GM18498 (cell line): ENCODE measurements at regions not wholly inside any gene's neighbourhood (a gene's known extent, or its start where the extent isn't known, plus 50 kb on each side); places are given as distances from the start of the nearest gene placed in this dataset.

Experiments
- ATAC-seq: cut with Tn5 transposase; IDR thresholded peaks from one replicate; pipeline ENCODE4 v1.9.1; 2021; ENCODE audit warnings: mild to moderate bottlenecking, moderate library complexity; ENCODE audit not compliant: unreplicated experiment

- no peak for ATAC-seq
These were observed 503.8 kb upstream of the B3GAT1 start for GRCh38 chr11:134915881-134916280.

- no peak for ATAC-seq
These were observed 503.2 kb upstream of the B3GAT1 start for GRCh38 chr11:134915212-134915611.

GRCh38 chr11:134913999-134914590, 502.1 kb upstream of the B3GAT1 start:
- ATAC-seq, result no peak

- no peak for ATAC-seq
These were observed 501.3 kb upstream of the B3GAT1 start for GRCh38 chr11:134913391-134913790.

GRCh38 chr11:134911514-134912180, 499.6 kb upstream of the B3GAT1 start:
- ATAC-seq, result no peak

- ATAC-seq, result no peak
These were observed 496.5 kb upstream of the B3GAT1 start for GRCh38 chr11:134908583-134908982.

- ATAC-seq, result no peak
These were observed 495.6 kb upstream of the B3GAT1 start for GRCh38 chr11:134907636-134908035.

GRCh38 chr11:134906356-134906955, 494.4 kb upstream of the B3GAT1 start:
- no peak for ATAC-seq

GRCh38 chr11:134905928-134906327, 493.9 kb upstream of the B3GAT1 start:
- ATAC-seq, result no peak

GRCh38 chr11:134905517-134905916, 493.5 kb upstream of the B3GAT1 start:
- ATAC-seq, result no peak

- ATAC-seq, result no peak
These were observed 492.2 kb upstream of the B3GAT1 start for GRCh38 chr11:134904103-134904790.

GRCh38 chr11:134901955-134902918, 490.2 kb upstream of the B3GAT1 start:
- ATAC-seq, result no peak

GRCh38 chr11:134901542-134901941, 489.5 kb upstream of the B3GAT1 start:
- no peak for ATAC-seq

GRCh38 chr11:134893810-134894685, 482.0 kb upstream of the B3GAT1 start:
- no peak for ATAC-seq

- no peak for ATAC-seq
These were observed 478.4 kb upstream of the B3GAT1 start for GRCh38 chr11:134890446-134890845.

GRCh38 chr11:134889832-134890231, 477.8 kb upstream of the B3GAT1 start:
- ATAC-seq, result no peak

GRCh38 chr11:134888821-134889220, 476.8 kb upstream of the B3GAT1 start:
- no peak for ATAC-seq

GRCh38 chr11:134887896-134888295, 475.9 kb upstream of the B3GAT1 start:
- ATAC-seq, result no peak

GRCh38 chr11:134883484-134883883, 471.4 kb upstream of the B3GAT1 start:
- no peak for ATAC-seq
